ENCODE measurements at regions not wholly inside any gene's neighbourhood (a gene's known extent, or its start where the extent isn't known, plus 50 kb on each side); places are given as distances from the start of the nearest gene placed in this dataset.

- peaks cover 40% of the 10 kb centered on the region for H3K4me1 ChIP-seq (ENCODE audit: control insufficient read depth, insufficient read depth, low read length)
- POLR2A ChIA-PET = no interaction called here
- intact Hi-C loops (cut with micrococcal nuclease; ENCODE audit: unreplicated experiment) = no loop called here
- CTCF ChIA-PET = interaction anchor here (0.6 to 1.2 kb wide), 3 partner anchors 16 to 132 kb away, joined by 3 to 5 read pairs (median 4); no protein-coding TSS in a partner anchor
- TF ChIP-seq CTCF (IDR thresholded peaks at IDR 0.05) (no peak), REST (IDR thresholded peaks at IDR 0.05; ENCODE audit: insufficient read depth in 1 of 2, low read depth in 2 of 2, low read length in 1 of 2) (no peak), POLR2AphosphoS5 (IDR thresholded peaks at IDR 0.05; ENCODE audit: low read depth, low read length) (no peak), SIN3A (IDR thresholded peaks at IDR 0.05; ENCODE audit: borderline replicate concordance, insufficient read depth, low read depth, low read length) (no peak), TCF7L2 (IDR thresholded peaks at IDR 0.05; ENCODE audit: low read depth, low read length) (no peak)
- no peak overlapping the region for H3K4me3 ChIP-seq (ENCODE audit: low read depth in 2 of 2, low read length in 2 of 2)
- DNase-seq (ENCODE audit: low read depth, low spot score) = no peak
- ATAC-seq = no peak
- no peak overlapping the region for H3K27ac ChIP-seq (ENCODE audit: low read length)
- no peaks in the 10 kb centered on the region for H3K9me3 ChIP-seq (ENCODE audit: control insufficient read depth, insufficient read depth, low read depth, low read length)
- H3K36me3 ChIP-seq (ENCODE audit: control insufficient read depth, insufficient read depth, low read length) = no peaks in the 10 kb centered on the region
- BruUV-seq (replicated peaks) = no TSS peak
- in situ Hi-C loops (cut with HindIII; ENCODE audit: low pct_unique_long_range_greater_than_20kb, low sequenced_read_pairs) = no loop called here
- no peaks in the 10 kb centered on the region for H3K27me3 ChIP-seq (ENCODE audit: control insufficient read depth, insufficient read depth, low read length)
These were observed 236.0 kb upstream of the CIBAR2 start for GRCh38 chr16:85348065-85348840.

GRCh38 chr16:85348911-85349334, 236.7 kb upstream of the CIBAR2 start:
- no peaks in the 10 kb centered on the region for H3K9me3 ChIP-seq (ENCODE audit: control insufficient read depth, insufficient read depth, low read depth, low read length)
- H3K4me1 ChIP-seq (ENCODE audit: control insufficient read depth, insufficient read depth, low read length) = peaks cover 43% of the 10 kb centered on the region
- DNase-seq (ENCODE audit: low read depth, low spot score) (no peak), ATAC-seq (no peak)
- H3K36me3 ChIP-seq (ENCODE audit: control insufficient read depth, insufficient read depth, low read length) = no peaks in the 10 kb centered on the region
- no peak overlapping the region for H3K4me3 ChIP-seq (ENCODE audit: low read depth in 2 of 2, low read length in 2 of 2)
- BruUV-seq (replicated peaks) = no TSS peak
- intact Hi-C loops (cut with micrococcal nuclease; ENCODE audit: unreplicated experiment) = no loop called here
- ChIA-PET CTCF (interaction anchor here (1.2 kb wide), 1 partner anchor 15 kb away, joined by 3 read pairs; no protein-coding TSS in a partner anchor), POLR2A (interaction anchor here (0.6 kb wide), 1 partner anchor 695 kb away, joined by 7 read pairs; no protein-coding TSS in a partner anchor)
- H3K27ac ChIP-seq (ENCODE audit: low read length) = peak overlapping the region; percentile 82; the same call in 1 of the 2 replicates
- TF ChIP-seq SIN3A (IDR thresholded peaks at IDR 0.05; ENCODE audit: borderline replicate concordance, insufficient read depth, low read depth, low read length) (no peak), POLR2AphosphoS5 (IDR thresholded peaks at IDR 0.05; ENCODE audit: low read depth, low read length) (no peak), TCF7L2 (IDR thresholded peaks at IDR 0.05; ENCODE audit: low read depth, low read length) (no peak), REST (IDR thresholded peaks at IDR 0.05; ENCODE audit: insufficient read depth in 1 of 2, low read depth in 2 of 2, low read length in 1 of 2) (no peak), CTCF (IDR thresholded peaks at IDR 0.05) (no peak)
- in situ Hi-C loops (cut with HindIII; ENCODE audit: low pct_unique_long_range_greater_than_20kb, low sequenced_read_pairs) = no loop called here
- no peaks in the 10 kb centered on the region for H3K27me3 ChIP-seq (ENCODE audit: control insufficient read depth, insufficient read depth, low read length)
